ENCODE measurements at regions not wholly inside any gene's neighbourhood (a gene's known extent, or its start where the extent isn't known, plus 50 kb on each side); places are given as distances from the start of the nearest gene placed in this dataset.
"Not testable (repeated sequence)": the region's sequence is repeated elsewhere in the genome, so short reads cannot be mapped to it uniquely, and the experiment has no call there.

DNA sequence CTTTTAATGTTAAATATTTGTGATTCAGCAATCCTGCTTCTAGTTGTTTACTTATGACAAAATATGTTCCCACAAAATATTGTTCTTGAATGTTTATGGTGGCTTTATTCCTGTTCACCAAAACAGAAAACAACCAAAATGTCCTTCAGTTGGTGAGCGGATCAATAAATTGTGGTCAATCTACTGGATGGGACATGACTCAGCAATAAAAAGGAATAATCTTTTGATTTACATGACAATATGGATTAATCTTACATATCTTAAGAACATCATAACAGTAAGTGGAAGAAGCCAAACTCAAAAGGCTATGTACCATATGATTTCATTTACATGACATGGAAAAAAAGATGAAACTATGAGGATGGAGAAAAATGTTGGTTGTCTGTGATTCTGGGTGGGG lies 691.3 kb upstream of the GHITM start:
- no peak overlapping the region for H3K27ac Mint-ChIP-seq
- H3K27me3 Mint-ChIP-seq = no peaks in the 10 kb centered on the region
- H3K4me1 Mint-ChIP-seq = no peaks in the 10 kb centered on the region
- no peak for DNase-seq
- ATAC-seq = no peak
- no peak overlapping the region for H3K4me3 Mint-ChIP-seq
- peaks cover 0 to 7% of the 10 kb centered on the region in 2 donors for H3K9me3 Mint-ChIP-seq

DNA sequence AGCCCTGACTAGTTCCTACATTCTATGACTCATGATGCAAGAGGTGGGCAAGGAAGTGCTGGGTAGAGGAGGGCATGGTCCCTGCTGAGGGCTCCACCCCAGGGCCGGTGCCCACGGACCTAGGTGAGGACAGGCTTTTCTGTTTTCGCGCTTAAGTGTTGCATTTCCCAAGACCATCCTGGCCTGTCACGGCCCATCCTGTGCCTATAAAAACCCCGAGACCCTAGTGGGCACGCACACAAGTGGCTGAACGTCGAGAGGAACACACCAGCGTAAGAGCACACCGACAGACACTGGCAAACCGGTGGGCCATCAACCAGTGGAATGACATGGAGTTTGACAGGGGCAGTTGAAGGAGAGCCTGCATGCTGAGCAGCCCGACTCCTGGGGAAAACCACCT lies 680.7 kb upstream of the GHITM start:
- H3K4me1 Mint-ChIP-seq = no peaks in the 10 kb centered on the region
- no peak overlapping the region for H3K27ac Mint-ChIP-seq
- no peak overlapping the region for H3K4me3 Mint-ChIP-seq
- no peak for ATAC-seq
- no peak for DNase-seq
- H3K27me3 Mint-ChIP-seq = no peaks in the 10 kb centered on the region
- H3K9me3 Mint-ChIP-seq = peaks cover 0 to 17% of the 10 kb centered on the region in 2 donors

DNA sequence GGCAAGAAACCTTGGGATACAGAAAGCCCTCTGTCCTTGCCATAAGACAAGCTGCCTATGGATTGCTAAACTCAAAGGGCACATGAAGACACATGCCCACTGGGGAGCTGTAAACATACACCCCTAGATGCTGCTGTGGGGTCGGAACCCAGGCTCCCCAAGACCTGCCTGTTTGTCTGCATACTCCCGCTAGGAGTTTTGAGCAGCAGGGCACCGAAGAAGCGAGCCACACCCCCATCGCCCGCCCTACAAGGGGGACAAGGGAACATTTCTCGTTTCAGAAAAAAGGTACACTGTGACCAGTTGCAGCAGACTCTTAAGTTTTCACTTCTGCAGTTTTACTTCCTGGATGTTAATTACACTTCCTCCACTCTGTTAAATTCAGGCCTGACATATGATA lies 680.2 kb upstream of the GHITM start:
- no peak overlapping the region for H3K27ac Mint-ChIP-seq
- H3K4me3 Mint-ChIP-seq = no peak overlapping the region

DNA sequence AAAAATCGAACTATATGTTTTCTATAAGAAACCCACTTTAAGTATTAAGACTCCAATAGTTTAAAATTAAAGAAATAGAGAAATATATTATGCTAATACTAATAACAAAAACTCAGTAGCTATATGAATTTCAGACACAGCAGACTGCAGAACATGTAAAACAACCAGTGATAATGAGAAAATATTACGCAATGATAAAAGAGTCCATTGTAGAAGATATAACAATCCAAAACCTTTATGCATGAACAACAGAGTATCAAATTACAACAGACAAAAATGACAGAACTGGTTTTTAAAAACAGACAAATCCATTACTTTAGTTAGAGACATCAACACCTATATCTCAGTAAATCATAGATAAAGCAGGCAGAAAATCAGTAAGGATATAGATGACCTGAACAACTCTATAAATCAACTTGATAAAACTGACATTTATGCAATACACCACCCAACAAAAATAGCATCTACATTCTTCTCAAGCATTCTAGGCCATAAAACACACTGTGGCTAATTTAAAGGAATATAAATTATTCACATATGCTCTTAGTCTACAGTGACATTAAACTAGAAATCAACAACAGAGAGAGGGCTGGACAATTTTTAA lies 669.5 kb upstream of the GHITM start:
- DNase-seq (no peak), ATAC-seq (no peak)
- peaks cover 0 to 19% of the 10 kb centered on the region in 2 donors for H3K9me3 Mint-ChIP-seq
- no peaks in the 10 kb centered on the region for H3K27me3 Mint-ChIP-seq
- no peak overlapping the region for H3K4me3 Mint-ChIP-seq
- H3K4me1 Mint-ChIP-seq = no peaks in the 10 kb centered on the region
- no peak overlapping the region for H3K27ac Mint-ChIP-seq

More for the DNA sequence above, 680.2 kb upstream of the GHITM start:
- no peaks in the 10 kb centered on the region for H3K4me1 Mint-ChIP-seq
- no peak for DNase-seq
- no peak for ATAC-seq
- peaks cover 0 to 21% of the 10 kb centered on the region in 2 donors for H3K9me3 Mint-ChIP-seq
- H3K27me3 Mint-ChIP-seq = no peaks in the 10 kb centered on the region

DNA sequence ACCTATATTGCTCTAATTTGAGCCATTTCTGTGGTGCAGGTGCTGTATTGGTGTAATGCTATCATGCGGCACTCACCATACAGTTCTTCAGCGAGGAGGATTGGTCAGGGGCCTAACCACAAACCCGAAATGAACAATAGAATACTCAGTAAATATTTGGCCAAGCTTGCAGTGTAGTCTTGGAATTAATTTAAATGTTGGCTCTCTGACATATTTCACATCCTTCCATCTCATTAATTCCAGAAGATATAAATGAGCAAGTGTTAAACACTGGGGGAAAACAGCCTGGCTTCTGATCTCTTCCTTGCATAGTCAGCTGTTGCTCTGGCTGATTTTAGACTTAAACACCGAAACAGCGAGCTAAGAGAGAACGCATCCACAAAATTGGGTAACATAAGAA lies 663.1 kb upstream of the GHITM start:
- no peak for ATAC-seq
- no peak for DNase-seq
- Mint-ChIP-seq H3K27ac (no peak overlapping the region), H3K9me3 (peaks cover 5 to 19% of the 10 kb centered on the region in 2 donors), H3K4me3 (no peak overlapping the region), H3K27me3 (no peaks in the 10 kb centered on the region), H3K4me1 (no peaks in the 10 kb centered on the region)

DNA sequence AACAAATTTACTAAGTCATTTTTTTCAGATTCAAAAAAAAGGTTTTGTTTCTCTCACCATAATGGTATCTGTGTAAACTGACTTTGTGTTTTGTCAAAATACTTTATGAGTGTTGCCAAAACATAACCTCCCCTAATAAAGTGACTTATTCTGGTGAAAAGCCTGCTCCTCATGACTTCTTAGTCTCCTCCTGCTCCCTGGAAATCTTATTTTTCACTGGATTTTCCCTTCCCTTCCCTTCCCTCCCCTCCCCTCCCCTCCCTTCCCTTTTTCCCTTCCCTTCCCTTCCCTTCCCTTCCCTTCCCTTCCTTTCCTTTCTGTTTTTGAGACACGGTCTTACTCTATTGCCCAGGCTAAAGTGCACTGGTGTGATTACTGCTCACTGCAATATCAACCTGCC lies 650.1 kb upstream of the GHITM start:
- ATAC-seq (no peak), DNase-seq (no peak)
- no peaks in the 10 kb centered on the region for H3K27me3 Mint-ChIP-seq
- no peaks in the 10 kb centered on the region for H3K4me1 Mint-ChIP-seq
- no peak overlapping the region for H3K27ac Mint-ChIP-seq
- H3K9me3 Mint-ChIP-seq = peaks cover 6 to 7% of the 10 kb centered on the region in 2 donors
- H3K4me3 Mint-ChIP-seq = no peak overlapping the region

DNA sequence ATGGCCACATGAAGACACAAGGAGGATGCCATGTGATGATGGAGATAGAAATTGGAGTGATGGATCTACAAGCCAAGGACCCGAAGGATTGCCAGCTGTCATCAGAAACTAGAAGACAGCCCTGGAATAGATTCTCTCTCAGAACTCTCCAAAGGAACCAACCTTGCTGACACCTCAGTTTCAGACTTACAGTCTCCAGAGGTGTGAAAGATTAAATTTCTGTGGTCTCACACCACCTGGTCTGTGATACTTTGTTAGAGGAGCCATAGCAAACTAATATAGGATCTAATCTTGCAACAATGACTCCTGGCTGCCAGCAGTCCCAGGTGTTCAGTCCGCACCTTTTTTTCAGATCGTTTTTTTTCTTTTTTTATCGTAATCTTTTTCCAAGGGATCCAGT lies 647.3 kb upstream of the GHITM start:
- Mint-ChIP-seq H3K4me1 (no peaks in the 10 kb centered on the region), H3K27me3 (no peaks in the 10 kb centered on the region), H3K27ac (no peak overlapping the region), H3K9me3 (peaks cover 5 to 12% of the 10 kb centered on the region in 2 donors), H3K4me3 (no peak overlapping the region)
- ATAC-seq (no peak), DNase-seq (no peak)

DNA sequence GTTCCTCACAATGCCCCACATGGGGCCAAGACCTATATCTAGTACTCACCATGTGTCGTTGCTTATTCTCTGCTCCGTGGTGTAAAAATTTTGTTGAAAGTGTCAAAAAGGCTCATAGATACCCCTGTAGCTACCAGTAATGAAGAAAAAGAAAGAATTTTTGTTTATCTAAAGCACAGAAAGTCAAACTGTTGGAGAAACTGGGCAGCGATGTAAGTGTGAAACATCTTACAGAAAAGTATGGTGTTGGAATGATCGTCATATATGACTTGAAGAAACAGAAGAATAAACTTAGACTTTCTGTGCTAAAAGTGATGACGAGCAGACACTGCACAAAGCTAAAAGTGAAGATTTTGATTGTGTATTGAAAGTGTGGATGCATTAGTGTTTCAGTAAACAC lies 626.6 kb upstream of the GHITM start:
- no peak overlapping the region for H3K27ac Mint-ChIP-seq
- ATAC-seq (no peak), DNase-seq (no peak)
- no peaks in the 10 kb centered on the region for H3K4me1 Mint-ChIP-seq
- no peaks in the 10 kb centered on the region for H3K27me3 Mint-ChIP-seq
- peaks cover 10 to 16% of the 10 kb centered on the region in 2 donors for H3K9me3 Mint-ChIP-seq
- no peak overlapping the region for H3K4me3 Mint-ChIP-seq

DNA sequence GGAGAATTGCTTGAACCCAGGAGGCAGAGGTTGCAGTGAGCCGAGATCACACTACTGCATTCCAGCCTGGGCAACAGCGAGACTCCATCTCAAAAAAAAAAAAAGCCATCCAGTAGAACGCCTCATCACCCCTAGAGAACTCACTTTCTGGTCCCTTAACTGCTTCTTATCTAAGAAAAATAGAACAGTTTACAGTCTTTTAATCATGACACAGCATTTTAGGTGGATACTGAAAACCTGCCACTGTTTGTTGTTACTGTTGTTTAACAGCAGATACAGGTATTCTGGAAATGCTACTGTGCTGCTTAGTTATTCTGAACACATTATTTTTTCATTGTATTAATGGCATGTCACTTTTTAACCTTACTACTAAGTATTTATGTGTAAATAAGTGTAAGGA lies 624.3 kb upstream of the GHITM start:
- Mint-ChIP-seq H3K4me1 (no peaks in the 10 kb centered on the region), H3K27ac (no peak overlapping the region), H3K4me3 (no peak overlapping the region), H3K27me3 (no peaks in the 10 kb centered on the region), H3K9me3 (peaks cover 10 to 16% of the 10 kb centered on the region in 2 donors)
- DNase-seq = no peak
- no peak for ATAC-seq

DNA sequence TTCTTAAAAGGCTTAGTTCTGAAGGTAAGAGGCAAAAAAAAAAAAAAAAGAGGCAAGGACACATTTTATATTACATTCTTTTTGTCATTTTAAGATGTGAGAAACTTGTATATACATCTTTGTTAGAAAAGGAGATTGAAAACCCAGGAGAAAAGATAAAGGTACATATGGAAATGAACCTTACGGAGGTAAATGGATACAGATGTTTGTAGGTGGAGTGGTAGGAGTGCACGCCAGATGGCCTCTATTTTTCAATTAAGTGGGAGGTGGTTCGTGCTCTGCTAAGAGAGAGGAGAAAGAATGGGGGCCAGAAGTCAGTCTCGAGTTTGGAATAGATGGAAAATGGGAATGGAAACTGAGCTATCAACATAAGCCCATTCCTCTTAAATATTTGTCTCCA lies 622.5 kb upstream of the GHITM start:
- Mint-ChIP-seq H3K4me1 (no peaks in the 10 kb centered on the region), H3K27me3 (no peaks in the 10 kb centered on the region), H3K27ac (no peak overlapping the region), H3K4me3 (no peak overlapping the region), H3K9me3 (peaks cover 10 to 16% of the 10 kb centered on the region in 2 donors)
- ATAC-seq (no peak), DNase-seq (no peak)

DNA sequence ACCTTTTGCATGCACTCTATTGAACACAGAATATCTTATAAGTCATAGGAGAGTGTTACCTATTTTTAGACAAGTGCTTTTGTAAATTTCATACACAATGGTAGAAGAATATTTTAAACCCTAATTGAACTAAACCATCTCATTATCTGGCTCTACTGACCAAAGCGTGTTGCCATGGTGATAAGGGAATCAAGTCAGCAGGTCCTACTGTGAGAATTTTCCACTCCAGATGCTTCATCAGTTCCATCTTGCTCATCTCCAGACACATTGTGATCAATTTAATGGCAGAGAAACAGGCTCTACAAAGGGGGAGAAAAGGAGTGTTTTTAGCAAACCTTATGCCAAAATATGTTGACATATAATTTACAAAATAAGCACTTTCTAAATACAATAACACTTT lies 621.9 kb upstream of the GHITM start:
- H3K4me1 Mint-ChIP-seq = no peaks in the 10 kb centered on the region
- DNase-seq (no peak), ATAC-seq (no peak)
- no peaks in the 10 kb centered on the region for H3K27me3 Mint-ChIP-seq
- H3K27ac Mint-ChIP-seq = no peak overlapping the region
- no peak overlapping the region for H3K4me3 Mint-ChIP-seq
- H3K9me3 Mint-ChIP-seq = peaks cover 10 to 15% of the 10 kb centered on the region in 2 donors

DNA sequence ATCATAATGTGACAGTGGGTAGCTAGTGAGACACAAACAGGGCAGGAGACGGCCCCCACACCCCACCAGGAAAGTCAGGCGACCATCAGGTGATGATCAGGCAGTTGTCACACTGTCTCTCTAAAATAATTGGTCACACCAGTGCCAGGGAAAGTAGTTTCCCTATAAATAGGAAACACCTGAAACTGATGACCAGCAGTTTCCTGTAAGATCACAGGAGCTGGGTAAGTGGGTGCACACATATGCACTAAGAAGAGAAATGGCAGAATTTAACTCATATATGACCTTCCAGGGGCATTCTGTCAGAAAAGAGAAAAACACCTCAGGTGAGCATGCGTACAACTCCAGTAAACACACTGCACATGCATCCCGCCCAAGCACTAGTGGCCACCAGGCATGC lies 620.5 kb upstream of the GHITM start:
- peaks cover 9 to 16% of the 10 kb centered on the region in 2 donors for H3K9me3 Mint-ChIP-seq
- no peak for ATAC-seq
- H3K4me1 Mint-ChIP-seq = no peaks in the 10 kb centered on the region
- H3K4me3 Mint-ChIP-seq = no peak overlapping the region
- H3K27ac Mint-ChIP-seq = no peak overlapping the region
- no peak for DNase-seq
- H3K27me3 Mint-ChIP-seq = no peaks in the 10 kb centered on the region

DNA sequence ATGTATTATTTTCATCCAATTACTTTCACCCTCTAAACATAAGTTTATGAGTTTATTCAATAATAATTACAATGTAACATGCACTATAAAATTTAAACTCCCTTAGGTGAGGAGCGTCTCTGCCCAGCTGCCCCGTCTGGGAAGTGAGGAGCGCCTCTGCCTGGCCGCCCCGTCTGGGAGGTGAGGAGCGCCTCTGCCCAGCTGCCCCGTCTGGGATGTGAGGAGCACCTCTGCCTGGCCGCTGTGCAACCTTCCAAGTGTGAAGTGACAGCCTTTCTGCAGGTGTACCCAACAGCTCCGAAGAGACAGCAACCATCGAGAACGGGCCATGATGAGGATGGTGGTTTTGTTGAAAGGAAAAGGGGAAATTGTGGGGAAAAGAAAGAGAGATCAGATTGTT lies 618.9 kb upstream of the GHITM start:
- H3K4me3 Mint-ChIP-seq, H3K4me1 Mint-ChIP-seq, H3K27ac Mint-ChIP-seq, ATAC-seq, H3K27me3 Mint-ChIP-seq, DNase-seq: not testable (repeated sequence)
- H3K9me3 Mint-ChIP-seq = peaks cover 16% of the 10 kb centered on the region in 2 donors

DNA sequence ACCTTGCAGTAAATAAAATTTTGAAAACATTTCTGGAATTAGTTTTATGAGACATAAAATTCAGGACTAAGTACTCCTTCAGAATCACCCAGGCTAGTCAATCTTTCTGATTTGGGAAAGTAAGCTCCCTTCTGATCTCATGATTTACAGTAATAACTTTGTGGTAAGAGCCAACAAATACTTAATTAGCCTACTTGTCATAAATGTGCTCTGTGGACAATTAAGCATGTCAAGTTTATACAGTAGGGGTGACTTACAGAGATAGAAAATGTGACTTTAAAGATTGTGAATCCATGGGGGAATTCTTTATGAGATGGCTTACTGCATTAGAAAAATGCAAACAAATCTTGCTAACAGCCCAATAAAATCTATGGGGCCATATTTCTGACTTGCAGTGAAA lies 616.9 kb upstream of the GHITM start:
- no peaks in the 10 kb centered on the region for H3K27me3 Mint-ChIP-seq
- ATAC-seq (no peak), DNase-seq (no peak)
- H3K9me3 Mint-ChIP-seq = peaks cover 6 to 10% of the 10 kb centered on the region in 2 donors
- no peak overlapping the region for H3K4me3 Mint-ChIP-seq
- no peak overlapping the region for H3K27ac Mint-ChIP-seq
- H3K4me1 Mint-ChIP-seq = no peaks in the 10 kb centered on the region

DNA sequence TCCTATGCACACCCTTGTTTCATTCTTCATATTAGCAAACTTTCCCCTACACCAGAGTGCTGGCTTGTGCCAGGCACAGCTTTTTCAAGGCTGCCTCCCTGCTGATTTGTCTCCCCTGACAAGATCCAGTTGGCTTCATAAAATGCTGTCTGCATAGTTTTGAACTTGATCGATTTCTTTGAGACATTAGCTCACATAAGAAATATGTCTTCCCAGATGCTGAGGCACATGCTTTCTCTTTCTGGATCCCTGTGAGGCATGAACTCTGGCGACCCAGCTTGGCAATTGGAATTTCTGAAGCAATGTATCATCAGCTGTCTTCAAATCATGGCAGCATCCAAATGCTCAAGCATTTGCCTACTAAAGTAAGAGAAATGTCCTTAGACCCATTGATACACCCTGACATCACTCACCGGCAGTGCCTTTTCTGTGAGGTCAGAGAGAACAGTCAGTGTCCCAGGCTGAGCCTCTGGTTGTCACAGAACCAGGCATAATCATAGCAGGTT lies 616.4 kb upstream of the GHITM start:
- H3K4me1 Mint-ChIP-seq = no peaks in the 10 kb centered on the region
- H3K27ac Mint-ChIP-seq = no peak overlapping the region
- H3K9me3 Mint-ChIP-seq = peaks cover 6 to 14% of the 10 kb centered on the region in 2 donors
- no peaks in the 10 kb centered on the region for H3K27me3 Mint-ChIP-seq
- H3K4me3 Mint-ChIP-seq = no peak overlapping the region
- no peak for DNase-seq
- ATAC-seq = no peak

DNA sequence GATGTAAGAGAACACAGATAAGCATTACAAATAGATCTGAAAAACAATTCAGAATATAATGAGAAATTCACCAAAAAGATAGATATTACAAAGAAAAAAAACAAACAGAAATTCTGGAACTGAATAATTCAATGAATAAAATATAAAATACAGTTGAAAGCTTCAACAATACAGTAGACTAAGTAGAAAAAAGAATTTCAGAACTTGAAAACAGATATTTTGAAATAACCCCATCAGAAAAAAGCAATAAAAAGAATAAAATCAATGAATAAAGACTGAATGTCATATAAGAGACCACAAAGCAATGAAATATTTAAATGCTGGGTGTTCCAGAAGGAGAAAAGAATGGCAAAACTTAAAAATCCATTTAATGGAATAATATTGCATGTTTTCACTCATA lies 611.4 kb upstream of the GHITM start:
- H3K9me3 Mint-ChIP-seq = peaks cover 18 to 20% of the 10 kb centered on the region in 2 donors
- ATAC-seq (no peak), DNase-seq (no peak)
- H3K4me3 Mint-ChIP-seq = no peak overlapping the region
- no peak overlapping the region for H3K27ac Mint-ChIP-seq
- no peaks in the 10 kb centered on the region for H3K27me3 Mint-ChIP-seq
- no peaks in the 10 kb centered on the region for H3K4me1 Mint-ChIP-seq

DNA sequence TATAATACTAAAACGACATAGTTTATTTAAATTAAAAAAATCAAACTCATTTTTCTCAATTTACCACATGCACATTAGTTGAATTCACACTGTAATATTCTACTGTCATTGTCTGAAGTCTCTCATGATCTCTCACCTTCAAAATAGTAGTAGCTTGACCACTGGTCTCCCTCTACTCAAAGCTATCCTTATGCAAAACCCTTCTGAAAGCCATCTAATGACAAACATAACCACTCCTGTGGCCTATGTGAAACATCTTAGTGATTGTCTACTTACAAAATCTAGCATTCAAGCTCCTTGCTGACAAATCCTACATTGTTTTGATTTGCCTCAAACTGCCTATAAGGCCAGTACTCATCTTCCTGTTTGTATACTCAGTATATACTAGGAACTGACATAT lies 606.0 kb upstream of the GHITM start:
- no peak for ATAC-seq
- Mint-ChIP-seq H3K27me3 (no peaks in the 10 kb centered on the region), H3K9me3 (peaks cover 3 to 11% of the 10 kb centered on the region in 2 donors), H3K4me3 (no peak overlapping the region), H3K4me1 (no peaks in the 10 kb centered on the region), H3K27ac (no peak overlapping the region)
- DNase-seq = no peak
